MCF 10A (cell line): ENCODE measurements at regions not wholly inside any gene's neighbourhood (a gene's known extent, or its start where the extent isn't known, plus 50 kb on each side); places are given as distances from the start of the nearest gene placed in this dataset.

ENCODE experiments used
- BruUV-seq: library from RNA; stranded (reverse); fragments of 400-500 nt; replicated peaks from 2 replicates; lab custom pipeline; 2021; lab: Mats Ljungman, UMichigan
- CTCF ChIA-PET: fragments of 300-600 bp; sonication (Branson Sonifier 250); formaldehyde crosslinking; extraction: SDS; loops from one replicate; lab custom pipeline; 2021; ENCODE audit warnings: antibody characterized with exemption, inconsistent platforms; lab: Yijun Ruan, JAX
- POLR2A ChIA-PET: fragments of 300-600, 350-650 bp; sonication (Branson Sonifier 250); formaldehyde crosslinking; extraction: SDS; loops from one replicate; lab custom pipeline; 2020; ENCODE audit warnings: antibody characterized with exemption, inconsistent platforms; lab: Yijun Ruan, JAX
- DNase-seq: peaks from one replicate; pipeline ENCODE4 v3.0.0-alpha.2; 2018; ENCODE audit not compliant: unreplicated experiment
- H3K27ac Mint-ChIP-seq: one replicate; pipeline ENCODE4 v1.8.0; 2022; ENCODE audit warnings: mild to moderate bottlenecking, low read depth, mixed read lengths; ENCODE audit not compliant: unreplicated experiment
- H3K27me3 Mint-ChIP-seq: one replicate; pipeline ENCODE4 v1.8.0; 2022; ENCODE audit warnings: mixed read lengths; ENCODE audit not compliant: insufficient read depth, unreplicated experiment
- H3K36me3 Mint-ChIP-seq: one replicate; pipeline ENCODE4 v1.8.0; 2022; ENCODE audit warnings: mild to moderate bottlenecking, moderate library complexity, mixed read lengths; ENCODE audit not compliant: insufficient read depth, unreplicated experiment
- H3K4me1 Mint-ChIP-seq: one replicate; pipeline ENCODE4 v1.8.0; 2022; ENCODE audit warnings: mixed read lengths; ENCODE audit not compliant: insufficient read depth, unreplicated experiment
- H3K4me3 Mint-ChIP-seq: one replicate; pipeline ENCODE4 v1.8.0; 2022; ENCODE audit warnings: mild to moderate bottlenecking, moderate library complexity, mixed read lengths; ENCODE audit not compliant: unreplicated experiment
- H3K9me3 Mint-ChIP-seq: one replicate; pipeline ENCODE4 v1.8.0; 2022; ENCODE audit warnings: mixed read lengths; ENCODE audit not compliant: unreplicated experiment
- intact Hi-C: fragments of 100-400 bp; cut with micrococcal nuclease; formaldehyde crosslinking; loops from 2 replicates; pipeline ENCODE4 v1.14.1; 2022
- TF ChIP-seq, protein P1 (sequence below): fragments of 200-600 bp; IDR thresholded peaks from one replicate; pipeline ENCODE4 v1.8.0; 2022; ENCODE audit warnings: antibody characterized with exemption, mild to moderate bottlenecking; ENCODE audit not compliant: unreplicated experiment

DNA sequence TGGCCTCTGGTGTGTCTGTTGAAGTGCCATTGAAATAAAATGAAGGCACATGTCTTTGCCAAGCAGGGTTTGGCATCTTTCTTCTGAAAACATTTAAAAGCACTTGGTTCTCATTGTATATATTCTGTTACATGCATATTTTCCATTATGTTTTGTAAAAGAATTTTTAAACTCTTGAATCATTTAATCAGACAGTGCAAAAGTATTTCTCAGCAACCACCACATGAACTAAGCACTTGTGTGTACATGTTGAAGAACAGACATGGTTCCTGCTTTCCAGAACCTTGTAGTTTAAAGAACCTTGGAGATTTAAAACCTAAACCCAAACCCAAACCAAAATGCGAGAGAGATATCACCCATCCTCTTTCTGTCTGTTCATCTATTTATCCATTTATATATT lies 220.3 kb upstream of the GIMD1 start:
- no peaks in the 10 kb centered on the region for H3K36me3 Mint-ChIP-seq
- ChIA-PET CTCF (interaction anchor here (0.6 to 1.2 kb wide), 2 partner anchors 78 to 219 kb away, joined by 3 to 4 read pairs; no protein-coding TSS in a partner anchor), POLR2A (no interaction called here)
- intact Hi-C loops, result no loop called here
- no TSS peak for BruUV-seq
- H3K27me3 Mint-ChIP-seq, result no peaks in the 10 kb centered on the region
- no peaks in the 10 kb centered on the region for H3K9me3 Mint-ChIP-seq
- no peak overlapping the region for H3K27ac Mint-ChIP-seq
- peaks cover 30% of the 10 kb centered on the region for H3K4me1 Mint-ChIP-seq
- H3K4me3 Mint-ChIP-seq, result no peak overlapping the region
- DNase-seq, result no peak
- TF ChIP-seq, protein P1, sequence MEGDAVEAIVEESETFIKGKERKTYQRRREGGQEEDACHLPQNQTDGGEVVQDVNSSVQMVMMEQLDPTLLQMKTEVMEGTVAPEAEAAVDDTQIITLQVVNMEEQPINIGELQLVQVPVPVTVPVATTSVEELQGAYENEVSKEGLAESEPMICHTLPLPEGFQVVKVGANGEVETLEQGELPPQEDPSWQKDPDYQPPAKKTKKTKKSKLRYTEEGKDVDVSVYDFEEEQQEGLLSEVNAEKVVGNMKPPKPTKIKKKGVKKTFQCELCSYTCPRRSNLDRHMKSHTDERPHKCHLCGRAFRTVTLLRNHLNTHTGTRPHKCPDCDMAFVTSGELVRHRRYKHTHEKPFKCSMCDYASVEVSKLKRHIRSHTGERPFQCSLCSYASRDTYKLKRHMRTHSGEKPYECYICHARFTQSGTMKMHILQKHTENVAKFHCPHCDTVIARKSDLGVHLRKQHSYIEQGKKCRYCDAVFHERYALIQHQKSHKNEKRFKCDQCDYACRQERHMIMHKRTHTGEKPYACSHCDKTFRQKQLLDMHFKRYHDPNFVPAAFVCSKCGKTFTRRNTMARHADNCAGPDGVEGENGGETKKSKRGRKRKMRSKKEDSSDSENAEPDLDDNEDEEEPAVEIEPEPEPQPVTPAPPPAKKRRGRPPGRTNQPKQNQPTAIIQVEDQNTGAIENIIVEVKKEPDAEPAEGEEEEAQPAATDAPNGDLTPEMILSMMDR, result no peak

DNA sequence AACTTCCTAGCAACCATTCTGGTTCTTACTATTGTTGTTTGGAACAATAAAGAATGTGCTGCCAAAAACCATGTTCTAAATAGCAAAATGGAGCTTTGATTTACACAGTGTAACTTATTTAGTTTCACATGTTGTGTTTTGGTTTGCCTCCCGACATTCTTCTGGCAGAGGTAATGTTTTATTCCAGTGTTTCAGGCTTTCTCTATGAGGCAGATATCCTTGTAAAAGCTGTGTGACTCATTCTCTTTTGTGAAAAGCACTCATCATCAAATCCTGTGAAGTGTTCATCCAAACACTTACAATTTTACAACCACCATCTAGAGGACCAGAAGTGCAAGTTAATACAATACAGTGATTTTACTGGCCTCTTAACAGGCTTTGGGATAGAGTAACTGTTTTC lies 219.0 kb upstream of the GIMD1 start:
- no peak overlapping the region for H3K4me3 Mint-ChIP-seq
- H3K27ac Mint-ChIP-seq, result peak overlapping the region; percentile 18
- TF ChIP-seq, protein P1, result no peak
- DNase-seq, result peak; percentile 61
- BruUV-seq, result no TSS peak
- ChIA-PET CTCF (interaction anchor here (0.8 kb wide), 2 partner anchors 10 to 119 kb away, joined by 3 read pairs; no protein-coding TSS in a partner anchor), POLR2A (interaction anchor here (0.6 to 1.5 kb wide), 2 partner anchors 10 to 272 kb away, joined by 4 read pairs; partner anchors contain the start of gene TBCK)
- no peaks in the 10 kb centered on the region for H3K27me3 Mint-ChIP-seq
- no peaks in the 10 kb centered on the region for H3K9me3 Mint-ChIP-seq
- intact Hi-C loops, result no loop called here
- H3K4me1 Mint-ChIP-seq, result peaks cover 38% of the 10 kb centered on the region
- H3K36me3 Mint-ChIP-seq, result no peaks in the 10 kb centered on the region

DNA sequence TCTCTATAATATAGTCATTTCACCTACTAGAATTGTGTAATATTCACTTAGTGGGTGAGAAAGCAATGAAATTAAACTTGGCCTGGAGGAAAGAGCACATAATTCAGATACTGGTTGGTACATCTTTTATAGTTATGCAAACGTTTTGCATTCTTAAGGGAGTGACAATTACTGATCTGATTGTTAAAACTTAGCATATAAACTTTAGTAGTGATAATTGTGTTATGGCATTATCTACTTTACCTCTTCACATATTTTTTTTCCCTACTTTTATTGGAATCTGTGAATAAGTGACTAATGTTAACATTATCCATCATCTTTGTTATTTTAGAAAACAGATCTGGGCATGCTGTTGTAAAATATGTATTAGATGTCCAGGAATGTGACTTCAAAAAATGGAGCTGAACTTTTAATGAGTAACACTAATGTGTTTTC lies 217.4 kb upstream of the GIMD1 start:
- Mint-ChIP-seq H3K27ac (no peak overlapping the region), H3K36me3 (no peaks in the 10 kb centered on the region), H3K4me3 (no peak overlapping the region), H3K9me3 (no peaks in the 10 kb centered on the region), H3K27me3 (no peaks in the 10 kb centered on the region), H3K4me1 (peaks cover 38% of the 10 kb centered on the region)
- intact Hi-C loops, result no loop called here
- TF ChIP-seq, protein P1, result no peak
- DNase-seq, result peak; percentile 27
- ChIA-PET POLR2A (interaction anchor here (0.6 to 0.9 kb wide), 6 partner anchors 72 to 483 kb away, joined by 3 read pairs; partner anchors contain the start of genes AIMP1 and TBCK), CTCF (interaction anchor here (0.7 kb wide), 1 partner anchor 110 kb away, joined by 4 read pairs; no protein-coding TSS in a partner anchor)
- BruUV-seq, result no TSS peak

DNA sequence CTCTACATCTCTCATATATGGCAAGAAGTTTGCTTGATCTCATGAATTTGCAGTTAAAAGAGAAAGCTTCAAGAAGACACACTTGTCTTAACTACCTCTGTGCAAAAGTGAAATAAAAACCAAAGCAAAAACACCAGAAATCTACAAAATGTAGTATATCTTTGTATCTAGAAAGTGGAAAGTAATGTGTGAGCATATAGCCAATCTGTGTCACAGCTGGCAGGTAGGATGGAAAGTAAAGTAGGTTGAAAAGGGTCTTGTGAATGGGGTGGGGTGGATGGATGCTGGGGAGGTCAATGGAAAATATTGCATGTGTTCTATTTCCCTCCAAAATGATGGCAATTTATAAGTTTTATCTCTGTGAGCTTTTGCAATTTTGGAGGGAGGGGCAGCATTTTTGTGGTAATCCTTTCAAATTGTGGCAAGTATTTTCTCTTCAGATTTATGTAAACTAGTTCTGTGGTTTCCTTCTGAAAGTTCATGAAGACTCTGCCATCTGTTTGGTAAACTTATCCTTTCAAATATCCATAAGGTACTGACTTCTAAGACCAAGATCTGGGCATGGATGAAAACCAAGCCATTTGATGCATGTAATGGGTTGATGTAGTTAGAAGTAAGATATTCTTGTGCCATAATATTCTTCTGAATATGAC lies 215.9 kb upstream of the GIMD1 start:
- BruUV-seq, result no TSS peak
- H3K4me1 Mint-ChIP-seq, result peaks cover 38% of the 10 kb centered on the region
- no peaks in the 10 kb centered on the region for H3K36me3 Mint-ChIP-seq
- DNase-seq, result no peak
- ChIA-PET CTCF (interaction anchor here (0.8 kb wide), 1 partner anchor 12 kb away, joined by 3 read pairs; no protein-coding TSS in a partner anchor), POLR2A (interaction anchor here (0.8 to 1.0 kb wide), 3 partner anchors 20 to 1133 kb away, joined by 3 to 5 read pairs (median 4); no protein-coding TSS in a partner anchor)
- TF ChIP-seq, protein P1, result no peak
- intact Hi-C loops, result no loop called here
- no peaks in the 10 kb centered on the region for H3K9me3 Mint-ChIP-seq
- no peaks in the 10 kb centered on the region for H3K27me3 Mint-ChIP-seq
- peak overlapping the region; percentile 37 for H3K27ac Mint-ChIP-seq
- H3K4me3 Mint-ChIP-seq, result no peak overlapping the region
